ENCODE measurements at regions not wholly inside any gene's neighbourhood (a gene's known extent, or its start where the extent isn't known, plus 50 kb on each side); places are given as distances from the start of the nearest gene placed in this dataset.

DNA sequence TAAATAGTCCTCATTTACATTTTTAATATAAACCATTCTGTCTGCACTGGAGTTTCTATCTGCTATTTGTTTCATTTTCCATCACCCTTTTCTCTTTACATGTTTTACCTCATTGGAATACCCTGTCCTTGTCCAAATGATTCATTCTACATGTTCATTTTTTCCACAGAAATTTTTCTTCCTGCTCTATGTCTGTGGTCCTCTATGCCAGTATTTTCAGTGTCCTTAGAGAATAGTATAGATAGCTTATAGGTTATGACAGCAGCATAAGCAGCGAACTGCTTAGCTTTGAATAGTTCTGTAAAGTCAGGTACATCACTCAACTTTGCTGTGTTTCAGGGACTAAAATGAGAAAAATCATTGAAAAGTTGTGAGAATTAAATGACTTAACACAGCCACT lies 742.3 kb upstream of the CBLB start:
- Histone ChIP-seq H3K27ac (ENCODE audit: low read depth in 1 of 2, low read length in 1 of 2) (no peak overlapping the region), H3K4me1 (ENCODE audit: control insufficient read depth in 5 of 5, insufficient read depth in 5 of 5, low read length in 5 of 5) (peaks cover 0 to 26% (median 0%) of the 10 kb centered on the region in 5 donors), H3K36me3 (ENCODE audit: control insufficient read depth in 4 of 4, insufficient read depth in 4 of 4, low read length in 4 of 4) (no peaks in the 10 kb centered on the region), H3K9me3 (ENCODE audit: control insufficient read depth in 4 of 4, insufficient read depth in 3 of 4, low read length in 3 of 4) (peaks cover 0 to 1% (median 0%) of the 10 kb centered on the region in 4 donors), H3K27me3 (ENCODE audit: control insufficient read depth in 3 of 3, insufficient read depth in 3 of 3, low read length in 2 of 3) (no peaks in the 10 kb centered on the region), H3K9ac (ENCODE audit: insufficient read depth in 1 of 2, low read length in 2 of 2) (no peak overlapping the region), H3K4me3 (no peak overlapping the region)
- ATAC-seq (ENCODE audit: insufficient read depth, low FRiP score): no peak
- no peak for DNase-seq
- 93 to 94% methylated on average over 1 of the region's 1 CpG for WGBS, 2 donors
- TF ChIP-seq, protein P1, sequence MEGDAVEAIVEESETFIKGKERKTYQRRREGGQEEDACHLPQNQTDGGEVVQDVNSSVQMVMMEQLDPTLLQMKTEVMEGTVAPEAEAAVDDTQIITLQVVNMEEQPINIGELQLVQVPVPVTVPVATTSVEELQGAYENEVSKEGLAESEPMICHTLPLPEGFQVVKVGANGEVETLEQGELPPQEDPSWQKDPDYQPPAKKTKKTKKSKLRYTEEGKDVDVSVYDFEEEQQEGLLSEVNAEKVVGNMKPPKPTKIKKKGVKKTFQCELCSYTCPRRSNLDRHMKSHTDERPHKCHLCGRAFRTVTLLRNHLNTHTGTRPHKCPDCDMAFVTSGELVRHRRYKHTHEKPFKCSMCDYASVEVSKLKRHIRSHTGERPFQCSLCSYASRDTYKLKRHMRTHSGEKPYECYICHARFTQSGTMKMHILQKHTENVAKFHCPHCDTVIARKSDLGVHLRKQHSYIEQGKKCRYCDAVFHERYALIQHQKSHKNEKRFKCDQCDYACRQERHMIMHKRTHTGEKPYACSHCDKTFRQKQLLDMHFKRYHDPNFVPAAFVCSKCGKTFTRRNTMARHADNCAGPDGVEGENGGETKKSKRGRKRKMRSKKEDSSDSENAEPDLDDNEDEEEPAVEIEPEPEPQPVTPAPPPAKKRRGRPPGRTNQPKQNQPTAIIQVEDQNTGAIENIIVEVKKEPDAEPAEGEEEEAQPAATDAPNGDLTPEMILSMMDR (IDR thresholded peaks at IDR 0.05; ENCODE audit: control extremely low read depth, extremely low read depth): no peak

DNA sequence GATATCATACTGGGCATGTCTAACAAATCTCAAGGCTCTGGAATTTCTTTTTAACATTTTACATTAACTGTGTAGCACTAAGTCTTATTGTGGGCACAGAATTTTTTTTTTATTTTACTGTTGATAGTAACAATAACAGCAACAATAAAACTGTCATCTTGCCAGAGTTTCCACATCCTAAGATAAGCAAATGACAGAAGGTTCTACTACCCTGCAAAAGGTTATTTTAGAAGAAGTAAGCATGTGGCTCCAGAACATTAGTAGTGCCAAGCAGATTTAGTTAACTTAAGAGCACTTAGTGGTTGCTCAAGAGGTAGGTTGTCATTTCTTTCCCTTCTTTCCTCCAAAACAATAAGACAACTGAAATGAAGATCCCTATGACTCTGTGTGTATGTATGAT lies 743.0 kb upstream of the CBLB start:
- Histone ChIP-seq H3K36me3 (ENCODE audit: control insufficient read depth in 4 of 4, insufficient read depth in 4 of 4, low read length in 4 of 4) (no peaks in the 10 kb centered on the region), H3K27ac (ENCODE audit: low read depth in 1 of 2, low read length in 1 of 2) (no peak overlapping the region), H3K27me3 (ENCODE audit: control insufficient read depth in 3 of 3, insufficient read depth in 3 of 3, low read length in 2 of 3) (no peaks in the 10 kb centered on the region), H3K9ac (ENCODE audit: insufficient read depth in 1 of 2, low read length in 2 of 2) (no peak overlapping the region), H3K4me3 (no peak overlapping the region), H3K4me1 (ENCODE audit: control insufficient read depth in 5 of 5, insufficient read depth in 5 of 5, low read length in 5 of 5) (peaks cover 0 to 26% (median 0%) of the 10 kb centered on the region in 5 donors), H3K9me3 (ENCODE audit: control insufficient read depth in 4 of 4, insufficient read depth in 3 of 4, low read length in 3 of 4) (peaks cover 0 to 1% (median 0%) of the 10 kb centered on the region in 4 donors)
- peak in 2 of 3 donors; percentile 65 to 70 for DNase-seq
- ATAC-seq (ENCODE audit: insufficient read depth, low FRiP score): no peak
- TF ChIP-seq, protein P1 (IDR thresholded peaks at IDR 0.05; ENCODE audit: control extremely low read depth, extremely low read depth): no peak

DNA sequence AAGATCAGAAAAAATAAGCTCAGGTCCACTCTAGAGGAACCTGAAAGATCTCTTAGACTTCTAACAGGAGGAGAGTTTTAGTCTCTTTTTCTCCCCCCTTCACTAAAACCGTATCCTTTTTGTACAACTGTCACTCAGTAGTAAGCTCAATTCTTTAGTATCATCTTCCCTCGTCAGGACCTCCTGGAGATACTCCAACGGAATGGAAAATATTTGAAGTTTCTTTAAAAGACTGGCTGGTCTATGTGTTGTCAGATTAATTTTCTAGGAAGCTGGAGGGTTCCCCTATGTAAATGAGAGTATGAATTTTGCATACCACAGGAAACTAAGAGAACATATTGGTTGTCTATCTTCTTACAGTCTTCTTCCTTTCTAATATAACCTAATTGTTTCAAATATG lies 747.7 kb upstream of the CBLB start:
- Histone ChIP-seq H3K27ac (ENCODE audit: low read depth in 1 of 2, low read length in 1 of 2) (no peak overlapping the region), H3K4me3 (no peak overlapping the region), H3K36me3 (ENCODE audit: control insufficient read depth in 4 of 4, insufficient read depth in 4 of 4, low read length in 4 of 4) (no peaks in the 10 kb centered on the region), H3K9ac (ENCODE audit: insufficient read depth in 1 of 2, low read length in 2 of 2) (no peak overlapping the region), H3K27me3 (ENCODE audit: control insufficient read depth in 3 of 3, insufficient read depth in 3 of 3, low read length in 2 of 3) (no peaks in the 10 kb centered on the region), H3K9me3 (ENCODE audit: control insufficient read depth in 4 of 4, insufficient read depth in 3 of 4, low read length in 3 of 4) (peaks cover 0 to 1% (median 0%) of the 10 kb centered on the region in 4 donors), H3K4me1 (ENCODE audit: control insufficient read depth in 5 of 5, insufficient read depth in 5 of 5, low read length in 5 of 5) (peaks cover 0 to 4% (median 0%) of the 10 kb centered on the region in 5 donors)
- ATAC-seq (ENCODE audit: insufficient read depth, low FRiP score): no peak
- WGBS, 2 donors: 66 to 79% methylated on average over 3 of the region's 3 CpGs
- TF ChIP-seq, protein P1 (IDR thresholded peaks at IDR 0.05; ENCODE audit: control extremely low read depth, extremely low read depth): no peak
- DNase-seq: no peak

DNA sequence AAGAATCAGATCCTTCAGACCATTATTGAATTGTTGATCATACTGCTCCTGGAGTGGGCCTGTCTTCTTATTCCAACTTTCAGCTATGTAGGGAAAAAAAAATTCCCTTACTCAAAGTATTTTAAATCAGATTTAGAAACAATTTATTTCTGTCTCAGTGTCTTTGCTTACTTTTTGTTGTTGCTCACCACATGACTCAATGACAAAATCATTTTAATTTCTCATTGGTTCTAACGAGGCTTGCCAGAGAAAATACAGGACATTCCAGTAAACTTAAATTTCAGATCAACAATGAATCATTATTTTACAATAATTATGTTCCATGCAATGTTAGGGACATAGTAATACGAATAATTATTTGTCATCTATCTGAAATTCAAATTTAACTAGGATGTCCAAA lies 748.5 kb upstream of the CBLB start:
- no peak overlapping the region for H3K4me3 ChIP-seq
- no peak for DNase-seq
- TF ChIP-seq, protein P1 (IDR thresholded peaks at IDR 0.05; ENCODE audit: control extremely low read depth, extremely low read depth): no peak
- WGBS, 2 donors: 78 to 91% methylated on average over 2 of the region's 2 CpGs
- H3K27ac ChIP-seq (ENCODE audit: low read depth in 1 of 2, low read length in 1 of 2): no peak overlapping the region
- no peaks in the 10 kb centered on the region for H3K36me3 ChIP-seq (ENCODE audit: control insufficient read depth in 4 of 4, insufficient read depth in 4 of 4, low read length in 4 of 4)
- peaks cover 0 to 1% (median 0%) of the 10 kb centered on the region in 4 donors for H3K9me3 ChIP-seq (ENCODE audit: control insufficient read depth in 4 of 4, insufficient read depth in 3 of 4, low read length in 3 of 4)
- no peak overlapping the region for H3K9ac ChIP-seq (ENCODE audit: insufficient read depth in 1 of 2, low read length in 2 of 2)
- no peaks in the 10 kb centered on the region for H3K27me3 ChIP-seq (ENCODE audit: control insufficient read depth in 3 of 3, insufficient read depth in 3 of 3, low read length in 2 of 3)
- no peaks in the 10 kb centered on the region for H3K4me1 ChIP-seq (ENCODE audit: control insufficient read depth in 5 of 5, insufficient read depth in 5 of 5, low read length in 5 of 5)
- no peak for ATAC-seq (ENCODE audit: insufficient read depth, low FRiP score)
